ENCODE measurements at regions not wholly inside any gene's neighbourhood (a gene's known extent, or its start where the extent isn't known, plus 50 kb on each side); places are given as distances from the start of the nearest gene placed in this dataset.

DNA sequence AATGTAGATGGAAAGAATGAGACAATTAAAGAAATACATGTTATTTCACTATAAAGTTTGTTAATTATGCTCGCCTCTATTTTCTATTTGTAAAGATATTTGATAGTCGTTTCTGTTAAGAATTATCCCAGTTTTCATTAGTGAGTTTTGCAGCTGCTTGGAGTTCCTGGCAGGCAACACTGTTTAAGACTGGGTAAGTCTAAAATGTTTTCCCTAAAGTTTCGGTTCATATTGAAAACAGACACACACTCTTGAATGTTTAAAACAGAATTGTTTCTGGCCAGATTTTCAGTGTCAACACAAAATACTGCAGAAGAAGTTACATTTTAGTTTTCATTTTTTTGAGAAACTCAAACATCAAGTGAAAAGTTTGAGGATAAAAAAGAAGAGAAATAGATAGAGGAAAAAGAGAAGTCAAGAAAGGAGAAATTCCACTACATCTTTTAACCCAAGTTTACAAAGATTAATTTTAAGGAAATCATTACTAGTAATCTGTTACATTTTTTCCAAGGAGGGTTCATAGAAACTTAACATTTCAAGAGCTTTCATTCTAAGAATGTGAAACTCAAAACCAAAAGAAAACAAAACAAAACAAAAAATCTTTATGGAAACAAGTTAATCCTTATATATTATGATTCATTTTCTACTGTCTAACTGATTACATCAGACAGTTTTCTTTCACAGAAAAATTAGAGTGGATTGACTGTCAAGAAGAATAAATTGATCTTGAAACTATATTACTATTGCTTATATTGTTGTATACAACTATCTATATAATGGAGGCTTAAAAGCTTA lies 305.5 kb downstream of the FAT4 start:
- TF ChIP-seq, protein P1, sequence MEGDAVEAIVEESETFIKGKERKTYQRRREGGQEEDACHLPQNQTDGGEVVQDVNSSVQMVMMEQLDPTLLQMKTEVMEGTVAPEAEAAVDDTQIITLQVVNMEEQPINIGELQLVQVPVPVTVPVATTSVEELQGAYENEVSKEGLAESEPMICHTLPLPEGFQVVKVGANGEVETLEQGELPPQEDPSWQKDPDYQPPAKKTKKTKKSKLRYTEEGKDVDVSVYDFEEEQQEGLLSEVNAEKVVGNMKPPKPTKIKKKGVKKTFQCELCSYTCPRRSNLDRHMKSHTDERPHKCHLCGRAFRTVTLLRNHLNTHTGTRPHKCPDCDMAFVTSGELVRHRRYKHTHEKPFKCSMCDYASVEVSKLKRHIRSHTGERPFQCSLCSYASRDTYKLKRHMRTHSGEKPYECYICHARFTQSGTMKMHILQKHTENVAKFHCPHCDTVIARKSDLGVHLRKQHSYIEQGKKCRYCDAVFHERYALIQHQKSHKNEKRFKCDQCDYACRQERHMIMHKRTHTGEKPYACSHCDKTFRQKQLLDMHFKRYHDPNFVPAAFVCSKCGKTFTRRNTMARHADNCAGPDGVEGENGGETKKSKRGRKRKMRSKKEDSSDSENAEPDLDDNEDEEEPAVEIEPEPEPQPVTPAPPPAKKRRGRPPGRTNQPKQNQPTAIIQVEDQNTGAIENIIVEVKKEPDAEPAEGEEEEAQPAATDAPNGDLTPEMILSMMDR (IDR thresholded peaks at IDR 0.05; ENCODE audit: low read depth, low read length), result no peak
- no peaks in the 10 kb centered on the region for H3K27me3 ChIP-seq
- no peaks in the 10 kb centered on the region for H3K9me3 ChIP-seq
- DNase-seq, result no peak
- H3K4me3 ChIP-seq (ENCODE audit: low read depth, low read length), result no peak overlapping the region
- no peaks in the 10 kb centered on the region for H3K36me3 ChIP-seq
- H3K4me1 ChIP-seq, result peaks cover 5% of the 10 kb centered on the region; the same call in 1 of the 2 replicates

DNA sequence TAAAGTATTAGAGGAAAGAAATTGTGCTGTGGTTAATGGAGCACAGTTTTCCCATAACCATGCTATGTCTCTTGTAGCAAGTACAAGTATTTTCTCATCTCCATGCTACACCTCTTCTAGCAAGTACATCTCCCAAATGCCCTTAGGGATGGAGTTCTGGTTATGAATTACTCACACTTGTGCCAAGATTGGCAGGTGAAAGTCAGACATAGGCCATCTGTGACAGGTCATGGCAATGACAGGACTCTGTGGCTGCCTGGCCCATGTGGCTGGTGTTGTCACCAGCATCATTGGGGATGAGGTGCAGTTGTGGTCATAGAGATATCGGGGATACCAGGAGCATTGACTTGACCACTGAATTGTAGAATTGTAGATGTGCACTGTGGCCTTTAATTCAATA lies 310.2 kb downstream of the FAT4 start:
- DNase-seq, result peak; percentile 64
- TF ChIP-seq, protein P1 (IDR thresholded peaks at IDR 0.05; ENCODE audit: low read depth, low read length), result no peak
- H3K4me3 ChIP-seq (ENCODE audit: low read depth, low read length), result no peak overlapping the region
- no peaks in the 10 kb centered on the region for H3K36me3 ChIP-seq
- no peaks in the 10 kb centered on the region for H3K27me3 ChIP-seq
- H3K9me3 ChIP-seq, result no peaks in the 10 kb centered on the region
- H3K4me1 ChIP-seq, result peaks cover 17% of the 10 kb centered on the region

GRCh38 chr4:125626946-125627345 lies 312.2 kb downstream of the FAT4 start:
- no peak overlapping the region for H3K4me3 ChIP-seq (ENCODE audit: low read depth, low read length)
- H3K4me1 ChIP-seq, result peaks cover 17% of the 10 kb centered on the region
- H3K36me3 ChIP-seq, result no peaks in the 10 kb centered on the region
- TF ChIP-seq, protein P1 (IDR thresholded peaks at IDR 0.05; ENCODE audit: low read depth, low read length), result no peak
- H3K9me3 ChIP-seq, result no peaks in the 10 kb centered on the region
- DNase-seq, result peak; percentile 27
- H3K27me3 ChIP-seq, result no peaks in the 10 kb centered on the region

- Histone ChIP-seq H3K4me3 (ENCODE audit: low read depth, low read length) (no peak overlapping the region), H3K9me3 (no peaks in the 10 kb centered on the region), H3K27me3 (no peaks in the 10 kb centered on the region), H3K36me3 (no peaks in the 10 kb centered on the region), H3K4me1 (peaks cover 9% of the 10 kb centered on the region; the same call in 1 of the 2 replicates)
- TF ChIP-seq, protein P1 (IDR thresholded peaks at IDR 0.05; ENCODE audit: low read depth, low read length), result no peak
- no peak for DNase-seq
Observed at GRCh38 chr4:125639182-125639621, 324.4 kb downstream of the FAT4 start.

- H3K36me3 ChIP-seq, result no peaks in the 10 kb centered on the region
- H3K9me3 ChIP-seq, result no peaks in the 10 kb centered on the region
- TF ChIP-seq, protein P1 (IDR thresholded peaks at IDR 0.05; ENCODE audit: low read depth, low read length), result no peak
- no peak overlapping the region for H3K4me3 ChIP-seq (ENCODE audit: low read depth, low read length)
- H3K4me1 ChIP-seq, result peaks cover 4% of the 10 kb centered on the region; the same call in 1 of the 2 replicates
- no peaks in the 10 kb centered on the region for H3K27me3 ChIP-seq
- no peak for DNase-seq
Observed at GRCh38 chr4:125641611-125642010, 326.9 kb downstream of the FAT4 start.

DNA sequence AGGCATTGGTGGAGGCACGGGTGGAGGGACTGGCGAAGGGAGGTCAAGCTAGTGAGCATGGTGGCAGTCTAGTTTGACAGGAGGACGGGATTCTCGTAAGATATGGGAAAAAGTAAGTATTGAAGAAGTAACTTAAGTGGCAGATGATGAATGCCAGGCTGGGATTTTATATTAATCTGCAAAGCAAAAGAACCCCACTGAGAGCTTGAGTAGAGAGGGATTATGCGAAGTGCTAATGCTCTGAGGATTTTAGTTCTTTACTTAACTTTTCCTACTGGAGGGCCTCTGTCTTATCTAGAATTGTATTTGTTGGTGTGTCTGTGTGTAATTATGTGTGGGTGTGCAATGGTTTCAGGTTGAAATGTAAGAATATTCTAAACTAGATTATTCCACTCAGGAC lies 327.9 kb downstream of the FAT4 start:
- Histone ChIP-seq H3K27me3 (no peaks in the 10 kb centered on the region), H3K9me3 (no peaks in the 10 kb centered on the region), H3K4me1 (peaks cover 4% of the 10 kb centered on the region; the same call in 1 of the 2 replicates), H3K4me3 (ENCODE audit: low read depth, low read length) (no peak overlapping the region), H3K36me3 (no peaks in the 10 kb centered on the region)
- TF ChIP-seq, protein P1 (IDR thresholded peaks at IDR 0.05; ENCODE audit: low read depth, low read length), result no peak
- no peak for DNase-seq

Measured in BE2C (cell line).